Limb (tissue), 2 donors: ENCODE measurements at regions not wholly inside any gene's neighbourhood (a gene's known extent, or its start where the extent isn't known, plus 50 kb on each side); places are given as distances from the start of the nearest gene placed in this dataset.

Experiments used
- DNase-seq, 2 donors: peaks; one replicate each; pipeline ENCODE4 v3.0.0-alpha.2; 2016; ENCODE audit errors: extremely low spot score in 2 of 2

GRCh38 chr15:95931619-95932018 is 398.9 kb upstream of the NR2F2 start:
- DNase-seq, result no peak

DNA sequence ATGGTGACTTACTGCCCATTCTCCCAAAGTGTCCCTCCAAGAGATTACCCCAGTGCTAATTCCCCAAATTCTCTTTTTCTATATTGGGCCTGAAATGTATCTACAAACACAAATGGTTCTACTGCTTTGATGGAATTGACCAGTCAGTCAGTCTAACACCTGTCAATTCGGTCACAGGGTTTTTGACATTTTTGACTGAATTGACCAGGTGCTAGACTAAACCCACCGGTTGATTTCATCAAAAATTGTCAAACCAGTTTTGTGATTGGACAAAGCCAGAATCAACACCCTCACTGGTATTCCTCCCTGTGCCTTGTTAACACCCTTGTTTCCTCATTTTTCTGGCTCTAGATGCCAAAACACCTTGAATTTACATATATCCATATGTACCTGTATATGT is 398.4 kb upstream of the NR2F2 start:
- no peak for DNase-seq

GRCh38 chr15:95932676-95933075 is 397.8 kb upstream of the NR2F2 start:
- DNase-seq, result no peak

GRCh38 chr15:95935852-95936251 is 394.6 kb upstream of the NR2F2 start:
- DNase-seq, result no peak

DNA sequence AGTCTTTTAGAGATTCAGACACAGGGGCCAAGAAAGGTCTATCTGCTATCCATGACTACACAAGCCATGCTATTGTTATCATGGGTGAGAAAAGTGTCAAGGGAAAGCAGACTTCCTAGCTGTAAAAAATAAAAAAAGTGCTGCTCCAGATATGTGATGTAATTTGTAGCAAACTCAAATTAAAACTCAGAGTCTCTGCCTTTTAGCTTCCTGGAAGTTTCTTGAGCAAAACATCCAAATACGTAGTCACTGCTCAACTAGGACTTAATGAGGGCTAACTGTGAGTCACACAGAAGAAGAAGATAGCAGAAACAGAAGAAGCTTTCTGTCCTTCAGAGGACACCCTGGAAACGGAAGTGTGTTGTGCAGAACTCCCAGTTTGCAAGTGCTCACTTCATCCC is 393.4 kb upstream of the NR2F2 start:
- no peak for DNase-seq

- DNase-seq, result peak in 1 of 2 donors; percentile 40
Observed at GRCh38 chr15:95940431-95940985, 390.0 kb upstream of the NR2F2 start.

- DNase-seq, result no peak
Observed at GRCh38 chr15:95944193-95944592, 386.3 kb upstream of the NR2F2 start.

GRCh38 chr15:95944661-95945255 is 385.7 kb upstream of the NR2F2 start:
- no peak for DNase-seq

DNA sequence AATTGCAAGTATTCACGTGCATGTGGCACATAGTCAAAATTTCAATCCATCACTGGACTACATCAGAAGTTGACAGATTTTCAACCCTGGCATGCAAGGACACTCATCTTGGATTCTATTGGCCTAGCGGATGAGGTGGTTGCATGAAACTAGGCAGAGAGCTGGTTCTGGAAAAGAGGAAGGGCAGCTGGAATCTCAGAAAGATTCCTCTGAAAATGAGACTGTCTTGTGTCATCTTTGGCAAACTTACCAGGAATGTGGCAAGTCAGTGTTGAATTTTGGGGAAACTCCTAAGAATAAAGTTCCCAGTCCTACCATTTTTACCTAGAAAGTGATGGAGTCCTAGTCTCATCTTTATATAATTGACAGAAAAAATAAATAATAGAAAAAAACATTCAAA is 384.3 kb upstream of the NR2F2 start:
- no peak for DNase-seq

- DNase-seq, result no peak
Observed at GRCh38 chr15:95946926-95947325, 383.6 kb upstream of the NR2F2 start.

GRCh38 chr15:95948411-95948810 is 382.1 kb upstream of the NR2F2 start:
- DNase-seq, result no peak

DNA sequence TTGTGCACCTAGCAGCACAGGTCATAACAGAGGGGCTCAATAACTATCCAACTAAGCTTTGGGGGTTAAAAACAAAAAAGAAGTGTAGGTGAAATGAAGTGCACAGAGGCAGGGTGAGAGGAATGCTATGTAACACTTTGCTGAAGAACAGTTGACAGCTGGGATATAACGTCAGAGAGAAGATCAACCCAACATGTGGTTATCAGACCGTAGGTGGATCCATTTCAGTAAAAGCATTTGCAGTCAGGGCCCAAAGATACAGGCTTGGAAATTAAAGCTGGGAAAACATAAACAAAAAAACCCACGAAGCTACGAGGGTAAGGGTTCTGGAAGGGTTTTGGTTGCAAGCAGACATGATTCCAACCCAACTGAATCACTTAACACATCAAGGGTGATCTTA is 377.5 kb upstream of the NR2F2 start:
- no peak for DNase-seq

GRCh38 chr15:95957861-95958260 is 372.6 kb upstream of the NR2F2 start:
- peak in 1 of 2 donors; percentile 40 for DNase-seq

DNA sequence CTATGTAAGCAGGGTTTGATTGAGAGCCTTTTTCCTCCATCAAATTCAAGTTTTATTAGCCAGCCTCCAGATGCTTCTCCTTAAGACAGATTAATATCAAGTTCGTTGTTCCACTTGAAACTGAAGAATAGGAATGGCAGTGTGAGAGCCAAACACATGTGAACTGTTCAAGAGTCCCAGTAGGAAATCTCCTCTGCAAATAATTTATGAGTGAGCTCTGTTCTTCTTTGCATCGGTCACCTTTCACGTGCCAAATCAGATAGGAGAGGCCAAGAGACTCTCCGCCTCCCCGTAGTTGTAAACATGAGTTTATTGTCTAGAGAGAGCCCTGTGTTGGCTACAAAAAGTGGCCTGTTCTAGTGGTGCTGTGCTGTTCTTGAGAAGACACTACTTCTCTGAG is 372.1 kb upstream of the NR2F2 start:
- no peak for DNase-seq

DNA sequence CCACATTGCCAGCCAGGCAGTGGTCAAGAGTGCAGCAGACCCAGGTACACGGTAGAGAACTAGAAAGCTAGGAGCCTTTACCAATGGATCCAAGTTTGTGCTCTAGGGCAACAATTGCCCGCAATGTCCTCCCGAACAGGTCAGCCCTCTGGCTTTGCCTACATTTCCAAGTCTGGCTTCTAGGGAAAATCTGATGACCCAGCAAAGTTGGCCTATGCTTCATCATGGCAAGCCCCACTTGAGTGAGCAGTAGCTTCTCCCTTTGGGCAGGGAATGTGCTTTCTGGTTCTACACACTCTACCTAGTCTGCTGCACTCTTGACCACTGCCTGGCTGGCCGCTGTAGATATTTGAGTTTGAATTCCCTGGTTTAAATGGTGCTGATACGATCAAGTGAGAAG is 361.6 kb upstream of the NR2F2 start:
- no peak for DNase-seq

GRCh38 chr15:95970326-95970725 is 360.2 kb upstream of the NR2F2 start:
- no peak for DNase-seq

DNA sequence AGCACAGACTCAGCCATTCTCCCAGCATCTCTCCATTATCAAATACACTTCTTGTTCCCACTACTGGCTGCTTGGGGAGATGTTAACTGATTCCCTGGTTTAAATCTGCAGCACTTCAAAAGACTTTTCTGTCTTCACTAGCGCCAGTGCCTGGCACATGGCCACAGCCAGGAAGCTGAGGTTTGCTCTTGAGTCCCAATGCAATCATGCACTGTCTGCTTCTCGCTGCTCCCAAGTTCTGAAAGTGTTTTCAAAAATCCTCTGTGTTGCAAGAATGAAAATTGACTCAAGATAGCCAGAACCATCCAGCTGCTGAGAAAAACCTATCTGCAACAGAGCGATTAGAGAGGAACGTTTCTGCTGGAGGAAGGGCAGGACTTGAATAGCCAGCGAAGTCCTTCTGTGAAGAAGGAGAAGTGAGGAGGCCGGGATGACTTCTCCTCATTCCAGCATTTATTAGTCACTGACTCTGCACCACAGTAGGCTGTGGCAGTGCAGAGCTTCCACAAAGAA is 358.4 kb upstream of the NR2F2 start:
- DNase-seq, result no peak

DNA sequence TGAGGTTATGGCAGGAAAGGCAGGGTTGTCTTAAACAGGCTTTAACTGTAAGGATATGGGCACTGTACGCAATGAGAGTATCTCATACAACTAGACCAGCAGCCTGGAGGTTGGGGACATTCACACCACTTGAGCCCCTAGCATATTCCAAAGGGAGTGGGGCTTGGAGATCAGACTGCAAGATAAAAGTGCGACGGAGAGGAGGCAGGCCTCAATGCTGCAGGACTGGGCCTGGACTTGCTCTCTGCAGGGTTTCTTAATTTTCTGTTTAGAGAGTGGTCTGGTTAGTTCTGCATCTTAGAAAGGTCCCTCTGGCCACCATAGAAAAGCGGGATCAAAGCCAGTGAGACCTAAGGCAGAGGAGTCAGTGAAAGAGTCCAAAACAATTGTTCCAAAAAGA is 357.7 kb upstream of the NR2F2 start:
- DNase-seq, result no peak

GRCh38 chr15:95973566-95974256 is 356.8 kb upstream of the NR2F2 start:
- no peak for DNase-seq

DNA sequence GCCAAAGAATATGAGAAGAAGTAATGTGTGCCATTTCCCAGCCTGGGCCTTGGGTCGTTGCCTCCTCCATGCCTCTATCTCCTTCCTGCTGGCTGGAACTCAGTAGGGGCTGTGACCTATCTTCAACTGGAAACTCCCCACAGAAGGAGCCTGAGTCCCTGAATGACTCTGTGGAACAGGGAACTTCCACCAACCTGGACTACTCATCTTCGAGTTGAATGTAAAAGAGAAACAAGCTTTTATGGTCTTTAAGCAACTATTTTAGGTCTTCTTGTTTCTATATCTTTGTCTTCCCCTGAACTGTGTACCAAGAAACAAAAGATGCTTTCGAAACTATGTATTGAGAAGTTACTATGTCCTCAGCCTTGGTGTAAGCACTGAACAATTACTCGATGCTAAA is 355.3 kb upstream of the NR2F2 start:
- DNase-seq, result no peak

DNA sequence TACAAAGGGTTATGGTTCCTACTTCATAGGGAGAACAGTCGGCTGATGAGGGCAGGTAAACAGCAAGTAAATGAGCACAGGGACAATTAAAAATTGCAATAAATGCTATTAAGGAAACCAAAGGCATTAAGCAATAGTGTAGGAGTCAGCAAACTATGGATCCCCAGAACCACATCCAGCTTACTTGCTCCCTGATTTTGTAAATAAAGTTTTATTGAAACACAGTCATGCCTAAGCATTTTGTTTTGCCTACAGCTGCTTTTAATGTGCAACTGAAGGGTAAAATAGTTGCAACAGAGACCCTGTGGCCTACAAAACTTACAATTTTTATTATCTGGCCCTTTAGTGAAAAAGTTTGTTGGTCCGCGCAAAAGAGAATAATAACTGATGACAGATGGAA is 351.2 kb upstream of the NR2F2 start:
- DNase-seq, result no peak

DNA sequence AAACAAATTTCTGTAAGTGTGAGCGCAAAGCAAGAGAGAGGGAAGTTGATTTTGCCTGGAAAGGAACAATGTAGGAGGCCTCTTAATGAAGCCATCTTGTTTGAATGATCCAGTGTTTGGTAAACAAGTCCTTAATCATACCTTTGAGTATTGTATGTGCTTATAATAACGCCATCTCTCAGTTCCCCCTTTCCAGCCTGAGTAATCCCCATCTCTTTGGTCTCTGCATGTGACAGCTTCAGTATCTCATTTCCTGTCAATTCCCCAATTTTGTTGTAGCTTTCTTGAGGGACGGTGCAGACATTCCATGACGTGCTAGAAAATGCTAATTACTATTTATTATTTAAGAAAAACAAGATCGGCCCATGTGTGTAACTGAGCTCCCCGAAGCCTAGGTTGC is 349.3 kb upstream of the NR2F2 start:
- no peak for DNase-seq

- DNase-seq, result no peak
Observed at GRCh38 chr15:95987299-95987698, 343.2 kb upstream of the NR2F2 start.
